BLaER1 treated with 17β-estradiol and CSF1 and Interleukin-3, amounts not matched to agents 10 nM and 100 nM (cell line): ENCODE measurements at regions not wholly inside any gene's neighbourhood (a gene's known extent, or its start where the extent isn't known, plus 50 kb on each side); places are given as distances from the start of the nearest gene placed in this dataset.
"Not testable (repeated sequence)": the region's sequence is repeated elsewhere in the genome, so short reads cannot be mapped to it uniquely, and the experiment has no call there.

Experiments
- H3K27ac ChIP-seq, 11 experiments: shearing (Covaris generic); formaldehyde crosslinking; 2 replicates each; pipeline ENCODE4 v1.8.1; 2022
- H3K27me3 ChIP-seq, 11 experiments: shearing (Covaris generic); formaldehyde crosslinking; 2 replicates each; pipeline ENCODE4 v1.8.1; 2022
- H3K36me3 ChIP-seq, 11 experiments: shearing (Covaris generic); formaldehyde crosslinking; 2 replicates each; pipeline ENCODE4 v1.8.1; 2022
- H3K4me1 ChIP-seq, 10 experiments: shearing (Covaris generic); formaldehyde crosslinking; 2 replicates each; pipeline ENCODE4 v1.8.1; 2022
- H3K4me2 ChIP-seq, 11 experiments: shearing (Covaris generic); formaldehyde crosslinking; 2 replicates each; pipeline ENCODE4 v1.8.1; 2022
- H3K4me3 ChIP-seq, 10 experiments: shearing (Covaris generic); formaldehyde crosslinking; 2 replicates each; pipeline ENCODE4 v1.8.1; 2022
- H3K9ac ChIP-seq, 11 experiments: shearing (Covaris generic); formaldehyde crosslinking; 2 replicates each; pipeline ENCODE4 v1.8.1; 2022
- H3K9me3 ChIP-seq, 11 experiments: shearing (Covaris generic); formaldehyde crosslinking; replicated peaks in 1 of 11; 2 replicates each; pipeline ENCODE4 v1.8.1; 2022
- H4K20me1 ChIP-seq, 11 experiments: shearing (Covaris generic); formaldehyde crosslinking; 2 replicates each; pipeline ENCODE4 v1.8.1; 2022
- Cebpa-rat ChIP-seq, 11 experiments: shearing (Covaris generic); IDR thresholded peaks; 2 replicates each; pipeline ENCODE4 v1.8.1; 2022

DNA sequence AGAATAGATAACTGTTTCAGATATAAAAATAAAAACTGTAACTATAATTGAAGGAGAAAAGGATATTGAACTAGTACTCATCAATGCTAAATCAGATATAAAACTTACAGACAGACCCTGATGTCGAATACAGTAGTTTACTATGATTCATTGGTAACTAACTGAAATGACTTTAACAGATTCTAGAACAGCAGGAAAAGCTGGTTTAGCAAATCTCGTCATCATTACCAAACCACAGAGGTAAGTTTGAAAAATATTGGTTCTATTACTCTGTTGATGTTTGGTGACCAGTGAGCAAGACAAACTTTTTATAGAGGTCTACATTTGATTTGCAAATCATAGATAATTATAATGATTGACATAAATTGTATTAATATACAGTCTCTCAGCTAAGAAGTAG is 551.4 kb upstream of the ADGRL3 start:
- no peak overlapping the region for H3K27ac ChIP-seq
- H3K36me3 ChIP-seq: no peaks in the 10 kb centered on the region
- no peak for TF ChIP-seq Cebpa-rat (IDR thresholded peaks at IDR 0.05)
- H3K4me3 ChIP-seq: no peak overlapping the region
- H3K9me3 ChIP-seq: no peaks in the 10 kb centered on the region
- no peak overlapping the region for H3K4me2 ChIP-seq
- no peaks in the 10 kb centered on the region for H3K27me3 ChIP-seq
- no peaks in the 10 kb centered on the region for H4K20me1 ChIP-seq
- H3K9ac ChIP-seq: no peak overlapping the region
- no peaks in the 10 kb centered on the region for H3K4me1 ChIP-seq

GRCh38 chr4:60652933-60653332 is 547.2 kb upstream of the ADGRL3 start:
- no peak for TF ChIP-seq Cebpa-rat (IDR thresholded peaks at IDR 0.05)

DNA sequence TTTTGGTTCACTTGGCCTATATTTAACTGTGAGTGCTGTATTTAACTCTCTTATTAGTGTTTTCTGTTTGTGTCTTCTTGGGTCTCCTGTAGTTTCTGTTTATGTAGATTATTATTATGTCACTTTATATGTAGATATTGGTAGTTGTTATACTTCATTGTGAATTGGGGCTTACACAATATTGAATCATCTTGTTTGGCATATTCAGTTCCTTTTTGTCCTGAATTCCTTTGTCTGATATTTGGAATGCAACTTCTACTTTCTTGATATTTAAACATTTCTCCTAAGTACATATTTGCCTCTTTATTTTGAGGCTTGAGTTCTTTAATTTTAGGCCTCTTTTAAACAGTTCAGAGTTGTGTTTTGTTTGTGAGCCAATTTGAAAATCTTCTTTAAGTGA is 544.8 kb upstream of the ADGRL3 start:
- H3K9ac ChIP-seq: no peak overlapping the region

More at GRCh38 chr4:60652933-60653332, 547.2 kb upstream of the ADGRL3 start:
- Histone ChIP-seq H3K27me3 (no peaks in the 10 kb centered on the region), H3K36me3 (no peaks in the 10 kb centered on the region), H3K9ac (no peak overlapping the region), H3K27ac (no peak overlapping the region), H3K4me1 (peaks cover 0 to 25% (median 5%) of the 10 kb centered on the region in 10 experiments; a peak in 7 of 20 replicates), H3K9me3 (0 out of 22 replicates have a peak, but pooled peaks cover 0 to 5% (median 0%) of the 10 kb centered on the region in 11 experiments), H3K4me3 (no peak overlapping the region), H3K4me2 (no peak overlapping the region), H4K20me1 (no peaks in the 10 kb centered on the region)

GRCh38 chr4:60656171-60656570 is 544.0 kb upstream of the ADGRL3 start:
- H3K4me1 ChIP-seq: peaks cover 0 to 25% (median 5%) of the 10 kb centered on the region in 10 experiments; a peak in 7 of 20 replicates
- H3K27me3 ChIP-seq: no peaks in the 10 kb centered on the region
- H4K20me1 ChIP-seq: no peaks in the 10 kb centered on the region
- H3K4me3 ChIP-seq: no peak overlapping the region
- no peaks in the 10 kb centered on the region for H3K36me3 ChIP-seq
- H3K9ac ChIP-seq: no peak overlapping the region
- H3K27ac ChIP-seq: peak overlapping the region in 3 of 11 experiments; percentile 27 to 41 (median 41); a peak in 7 of 22 replicates
- peaks cover 0 to 8% (median 0%) of the 10 kb centered on the region in 11 experiments; a peak in 2 of 22 replicates for H3K9me3 ChIP-seq
- H3K4me2 ChIP-seq: peak overlapping the region in 4 of 11 experiments; percentile 15 to 41 (median 27); a peak in 4 of 22 replicates
- TF ChIP-seq Cebpa-rat (IDR thresholded peaks at IDR 0.05): no peak

More for the DNA sequence above, 544.8 kb upstream of the ADGRL3 start:
- Histone ChIP-seq H4K20me1 (no peaks in the 10 kb centered on the region), H3K27ac (no peak overlapping the region), H3K4me2 (no peak overlapping the region), H3K36me3 (no peaks in the 10 kb centered on the region), H3K4me1 (peaks cover 0 to 25% (median 5%) of the 10 kb centered on the region in 10 experiments; a peak in 7 of 20 replicates), H3K9me3 (peaks cover 0 to 8% (median 0%) of the 10 kb centered on the region in 11 experiments; a peak in 2 of 22 replicates), H3K27me3 (no peaks in the 10 kb centered on the region), H3K4me3 (no peak overlapping the region)
- no peak for TF ChIP-seq Cebpa-rat (IDR thresholded peaks at IDR 0.05)

DNA sequence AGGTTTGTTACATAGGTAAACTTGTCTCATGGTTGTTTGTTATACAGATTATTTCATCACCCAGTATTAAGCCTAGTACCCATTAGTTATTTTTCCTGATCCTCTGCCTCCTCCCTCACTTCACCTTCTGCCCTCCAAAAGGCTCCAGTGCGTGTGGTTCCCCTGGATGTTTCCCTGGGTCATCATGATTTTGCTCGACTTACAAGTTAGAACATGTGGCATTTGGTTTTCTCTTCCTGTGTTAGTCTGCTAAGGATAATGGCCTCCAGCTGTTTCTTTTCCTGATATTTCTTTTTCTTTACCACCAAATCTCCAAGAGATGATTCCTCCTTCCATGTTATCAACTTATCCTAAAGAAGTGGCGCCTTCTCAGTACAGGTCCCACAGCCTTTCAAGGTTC is 543.1 kb upstream of the ADGRL3 start:
- no peaks in the 10 kb centered on the region for H4K20me1 ChIP-seq
- TF ChIP-seq Cebpa-rat (IDR thresholded peaks at IDR 0.05): no peak
- no peak overlapping the region for H3K9ac ChIP-seq
- H3K4me2 ChIP-seq: peak overlapping the region in 3 of 11 experiments; percentile 30 to 41 (median 31); a peak in 3 of 22 replicates
- peaks cover 0 to 8% (median 4%) of the 10 kb centered on the region in 11 experiments; a peak in 5 of 22 replicates for H3K9me3 ChIP-seq
- H3K36me3 ChIP-seq: no peaks in the 10 kb centered on the region
- H3K4me3 ChIP-seq: no peak overlapping the region
- H3K4me1 ChIP-seq: peaks cover 0 to 25% (median 5%) of the 10 kb centered on the region in 10 experiments; a peak in 7 of 20 replicates
- H3K27ac ChIP-seq: peak overlapping the region in 6 of 11 experiments; percentile 4 to 49 (median 40); a peak in 9 of 22 replicates
- H3K27me3 ChIP-seq: no peaks in the 10 kb centered on the region

- H3K27ac ChIP-seq: peak overlapping the region in 1 of 11 experiments; percentile 41; a peak in 1 of 22 replicates
- no peaks in the 10 kb centered on the region for H3K27me3 ChIP-seq
- H3K4me1 ChIP-seq: peaks cover 0 to 25% (median 5%) of the 10 kb centered on the region in 10 experiments; a peak in 7 of 20 replicates
- no peak overlapping the region for H3K9ac ChIP-seq
- no peak overlapping the region for H3K4me3 ChIP-seq
- H3K4me2 ChIP-seq: peak overlapping the region in 1 of 11 experiments; percentile 41; a peak in 2 of 22 replicates
- no peaks in the 10 kb centered on the region for H3K36me3 ChIP-seq
- H4K20me1 ChIP-seq: no peaks in the 10 kb centered on the region
- peaks cover 0 to 9% (median 4%) of the 10 kb centered on the region in 11 experiments; a peak in 5 of 22 replicates for H3K9me3 ChIP-seq
- TF ChIP-seq Cebpa-rat (IDR thresholded peaks at IDR 0.05): no peak
These were observed 542.3 kb upstream of the ADGRL3 start for GRCh38 chr4:60657807-60658206.

- Histone ChIP-seq H3K4me3 (no peak overlapping the region), H3K9me3 (peaks cover 0 to 9% (median 2%) of the 10 kb centered on the region in 11 experiments; a peak in 5 of 22 replicates), H3K27me3 (no peaks in the 10 kb centered on the region), H4K20me1 (no peaks in the 10 kb centered on the region), H3K9ac (no peak overlapping the region), H3K36me3 (no peaks in the 10 kb centered on the region), H3K27ac (no peak overlapping the region), H3K4me2 (no peak overlapping the region), H3K4me1 (no peaks in the 10 kb centered on the region)
- no peak for TF ChIP-seq Cebpa-rat (IDR thresholded peaks at IDR 0.05)
These were observed 536.4 kb upstream of the ADGRL3 start for GRCh38 chr4:60663769-60664168.

- TF ChIP-seq Cebpa-rat (IDR thresholded peaks at IDR 0.05): no peak
- H3K9me3 ChIP-seq: no peaks in the 10 kb centered on the region
- H3K9ac ChIP-seq: no peak overlapping the region
- no peak overlapping the region for H3K4me3 ChIP-seq
- no peaks in the 10 kb centered on the region for H3K27me3 ChIP-seq
- H3K36me3 ChIP-seq: no peaks in the 10 kb centered on the region
- H3K27ac ChIP-seq: no peak overlapping the region
- H4K20me1 ChIP-seq: no peaks in the 10 kb centered on the region
- H3K4me1 ChIP-seq: no peaks in the 10 kb centered on the region
- no peak overlapping the region for H3K4me2 ChIP-seq
These were observed 517.2 kb upstream of the ADGRL3 start for GRCh38 chr4:60682901-60683300.

DNA sequence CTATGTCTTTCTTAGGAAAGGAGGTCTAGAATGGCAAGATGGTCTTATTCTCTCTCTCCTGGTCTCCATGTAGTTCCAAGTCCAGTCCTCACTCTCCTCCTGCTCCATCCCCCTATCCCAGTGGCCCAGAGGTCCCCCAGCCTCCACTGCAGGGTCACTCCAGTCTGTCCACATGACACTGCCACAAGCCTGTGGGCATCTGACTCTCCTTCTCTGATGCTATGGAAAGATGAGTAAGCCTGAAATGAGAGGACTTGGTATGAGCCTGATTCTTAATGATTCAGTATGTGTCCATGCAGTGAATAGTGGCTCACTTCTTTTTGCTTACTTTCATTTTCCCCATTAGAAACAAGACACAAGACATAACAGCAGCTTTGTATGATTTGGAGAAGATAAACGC is 516.8 kb upstream of the ADGRL3 start:
- Histone ChIP-seq H3K27ac (no peak overlapping the region), H3K4me1 (no peaks in the 10 kb centered on the region), H3K27me3 (no peaks in the 10 kb centered on the region), H3K9me3 (no peaks in the 10 kb centered on the region), H3K4me3 (no peak overlapping the region), H3K9ac (no peak overlapping the region), H3K36me3 (no peaks in the 10 kb centered on the region), H3K4me2 (no peak overlapping the region), H4K20me1 (no peaks in the 10 kb centered on the region)
- TF ChIP-seq Cebpa-rat (IDR thresholded peaks at IDR 0.05): no peak

GRCh38 chr4:60683973-60684372 is 516.2 kb upstream of the ADGRL3 start:
- Histone ChIP-seq H3K27me3 (no peaks in the 10 kb centered on the region), H4K20me1 (no peaks in the 10 kb centered on the region), H3K36me3 (no peaks in the 10 kb centered on the region), H3K27ac (no peak overlapping the region), H3K4me2 (no peak overlapping the region), H3K4me1 (no peaks in the 10 kb centered on the region), H3K9ac (no peak overlapping the region), H3K4me3 (no peak overlapping the region), H3K9me3 (no peaks in the 10 kb centered on the region)
- no peak for TF ChIP-seq Cebpa-rat (IDR thresholded peaks at IDR 0.05)

DNA sequence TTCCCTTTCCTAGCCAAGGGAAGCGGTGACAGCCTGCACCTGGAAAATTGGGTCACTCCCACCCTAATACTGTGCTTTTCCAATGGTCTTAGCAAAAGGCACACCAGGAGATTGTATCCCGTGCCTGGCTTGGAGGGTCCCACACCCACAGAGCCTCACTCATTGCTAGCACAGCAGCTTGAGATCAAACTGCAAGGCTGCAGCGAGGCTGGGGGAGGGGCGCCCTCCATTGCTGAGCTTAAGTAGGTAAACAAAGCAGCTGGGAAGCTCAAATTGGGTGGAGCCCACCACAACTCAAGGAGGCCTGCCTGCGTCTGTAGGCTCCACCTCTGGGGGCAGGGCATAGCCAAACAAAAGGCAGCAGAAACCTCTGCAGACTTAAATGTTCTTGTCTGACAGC is 504.1 kb upstream of the ADGRL3 start:
- not testable (repeated sequence) for H3K4me3 ChIP-seq, H4K20me1 ChIP-seq, H3K27ac ChIP-seq, H3K9ac ChIP-seq, H3K4me2 ChIP-seq, H3K4me1 ChIP-seq, H3K27me3 ChIP-seq, H3K36me3 ChIP-seq
- H3K9me3 ChIP-seq: peaks cover 0 to 12% (median 9%) of the 10 kb centered on the region in 11 experiments; a peak in 9 of 22 replicates
